T-helper 1 cell treated with Interleukin-12 subunit alpha and Interleukin-12 subunit beta and Interleukin-4 antibody, amounts not matched to agents 30 ng/mL and 1 ng/mL, for 36 hours (primary cell): ENCODE measurements at regions not wholly inside any gene's neighbourhood (a gene's known extent, or its start where the extent isn't known, plus 50 kb on each side); places are given as distances from the start of the nearest gene placed in this dataset.
"Not testable (repeated sequence)": the region's sequence is repeated elsewhere in the genome, so short reads cannot be mapped to it uniquely, and the experiment has no call there.

ENCODE experiments used
- intact Hi-C: fragments of 100-400 bp; cut with micrococcal nuclease; formaldehyde crosslinking; loops from one replicate; pipeline ENCODE4 v1.15.1; 2024

DNA sequence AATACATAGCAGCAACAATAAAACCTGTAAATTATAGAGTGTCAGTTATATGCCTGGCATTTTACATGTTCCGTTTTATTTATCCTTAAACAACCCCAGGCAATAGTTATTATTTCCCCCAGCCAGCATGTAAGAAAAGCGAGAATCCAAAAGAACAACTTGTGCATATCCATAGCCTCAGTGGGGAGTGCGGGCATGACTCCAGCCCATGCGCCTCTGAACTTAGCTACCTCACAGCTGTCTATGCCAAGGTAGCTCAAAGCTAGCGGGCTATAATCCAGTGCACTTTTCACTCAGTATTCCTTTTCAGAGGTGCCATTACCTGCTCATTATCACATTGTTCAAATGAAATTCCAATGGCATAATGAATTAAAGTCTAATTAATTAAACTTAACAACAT is 257.3 kb upstream of the EDNRA start:
- intact Hi-C loops: no loop called here

DNA sequence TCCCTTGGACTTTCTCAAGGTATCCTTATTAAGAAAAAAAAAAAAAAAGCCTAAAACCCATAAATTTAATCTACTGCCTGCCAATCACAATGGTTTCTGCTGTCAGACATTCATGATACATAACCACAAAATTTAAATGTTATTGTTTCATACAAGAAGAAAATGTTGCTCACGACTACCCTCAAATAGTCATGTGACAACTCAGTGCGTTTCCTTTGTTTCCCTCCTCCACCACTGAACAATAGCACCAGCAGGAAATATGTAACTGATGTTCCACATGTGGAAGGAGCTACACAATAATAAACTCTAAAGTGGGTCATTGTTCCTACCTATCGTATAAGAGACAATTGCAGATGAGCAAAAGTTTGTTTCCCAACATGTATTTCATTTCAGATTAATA is 244.1 kb upstream of the EDNRA start:
- intact Hi-C loops: no loop called here

DNA sequence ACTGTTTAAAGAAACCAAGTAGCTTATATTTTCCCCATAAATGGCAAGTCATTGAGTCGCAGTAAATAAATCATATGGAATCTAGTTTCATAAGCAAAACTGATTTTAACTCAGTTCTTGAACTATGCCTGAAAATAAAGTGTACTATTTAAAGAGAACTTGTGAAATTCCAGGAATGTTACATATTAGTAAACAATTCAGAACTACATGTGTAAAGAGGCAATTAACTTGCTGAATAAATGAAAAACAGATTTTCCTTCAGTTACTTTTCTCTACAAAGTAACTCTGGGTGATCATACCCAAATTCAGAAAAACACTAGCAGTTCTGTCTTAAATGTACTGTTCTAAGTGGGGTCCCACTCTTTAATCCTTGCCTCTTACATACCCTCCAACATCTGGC is 236.1 kb upstream of the EDNRA start:
- intact Hi-C loops: no loop called here

DNA sequence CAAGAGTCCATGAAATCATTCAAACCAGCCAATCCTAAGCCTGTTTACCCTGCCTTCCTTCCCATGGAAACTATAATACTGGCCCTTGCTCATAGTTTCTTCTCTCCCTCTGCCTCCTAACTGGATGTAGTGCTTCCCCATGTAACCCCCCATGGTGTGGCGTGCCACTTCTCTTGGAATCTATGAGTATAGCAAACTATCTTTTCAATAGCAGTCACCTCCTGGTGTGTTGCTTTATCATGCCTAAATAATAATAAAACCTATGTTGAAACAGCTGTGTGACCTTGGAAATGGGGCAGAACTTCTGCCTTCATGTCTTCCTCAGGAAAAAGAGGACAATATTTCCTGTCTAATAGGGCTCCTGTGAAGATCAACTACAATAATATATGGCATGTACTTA is 234.8 kb upstream of the EDNRA start:
- intact Hi-C loops: no loop called here

DNA sequence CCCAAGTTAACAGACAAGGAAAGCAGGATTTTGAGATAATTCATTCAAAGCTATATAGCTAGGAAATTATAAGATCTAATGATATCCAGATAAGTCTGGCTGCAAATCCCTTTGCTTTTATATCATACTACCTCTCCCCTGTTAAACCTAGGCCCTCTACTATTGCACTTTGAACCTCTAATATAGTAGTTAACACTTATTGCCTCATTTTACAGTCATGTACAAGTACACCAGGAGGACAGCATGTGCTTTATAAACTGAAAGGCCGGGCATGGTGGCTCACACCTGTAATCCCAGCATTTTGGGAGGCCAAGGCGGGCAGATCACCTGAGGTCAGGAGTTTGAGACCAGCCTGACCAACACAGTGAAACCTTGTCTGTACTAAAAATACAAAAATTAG is 234.4 kb upstream of the EDNRA start:
- intact Hi-C loops: not testable (repeated sequence)

DNA sequence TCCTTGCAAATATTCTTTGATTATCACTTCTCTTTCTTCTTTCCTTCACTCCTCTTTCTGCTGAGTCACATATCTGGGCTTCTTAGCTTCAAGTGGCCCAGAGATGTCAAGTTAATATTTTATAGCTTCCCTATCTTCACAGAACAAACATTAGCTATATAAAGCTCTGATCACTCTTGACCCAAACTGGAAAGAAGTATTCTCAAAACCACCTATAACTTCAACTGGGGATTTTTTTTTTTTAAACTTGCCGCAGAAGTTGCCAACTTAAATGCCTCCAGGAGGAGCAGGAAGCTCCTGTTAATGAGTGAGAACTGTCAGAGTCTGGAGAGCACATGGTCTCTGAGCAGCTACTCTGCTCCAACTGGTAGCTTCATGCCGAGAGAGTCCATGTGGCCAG is 233.3 kb upstream of the EDNRA start:
- intact Hi-C loops: no loop called here

DNA sequence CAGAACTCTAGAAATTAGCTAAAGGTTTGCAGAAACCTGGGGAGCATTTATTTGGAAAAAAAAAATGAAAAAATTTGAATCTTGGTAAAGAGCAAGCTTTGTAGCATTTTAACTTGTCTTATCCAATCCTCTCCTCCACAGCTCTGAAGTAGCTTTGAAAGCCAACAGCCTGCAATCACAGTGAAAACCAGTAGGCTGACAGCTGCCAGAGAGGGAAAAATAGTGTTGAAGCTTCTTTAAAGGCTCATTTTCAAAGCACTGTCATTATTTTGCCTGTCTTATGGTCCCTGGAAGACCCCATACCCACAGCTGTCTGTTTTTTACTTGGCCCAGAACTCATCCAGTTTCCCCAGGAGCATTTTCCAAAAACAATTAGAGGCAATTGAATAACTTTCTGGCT is 230.8 kb upstream of the EDNRA start:
- intact Hi-C loops: no loop called here

DNA sequence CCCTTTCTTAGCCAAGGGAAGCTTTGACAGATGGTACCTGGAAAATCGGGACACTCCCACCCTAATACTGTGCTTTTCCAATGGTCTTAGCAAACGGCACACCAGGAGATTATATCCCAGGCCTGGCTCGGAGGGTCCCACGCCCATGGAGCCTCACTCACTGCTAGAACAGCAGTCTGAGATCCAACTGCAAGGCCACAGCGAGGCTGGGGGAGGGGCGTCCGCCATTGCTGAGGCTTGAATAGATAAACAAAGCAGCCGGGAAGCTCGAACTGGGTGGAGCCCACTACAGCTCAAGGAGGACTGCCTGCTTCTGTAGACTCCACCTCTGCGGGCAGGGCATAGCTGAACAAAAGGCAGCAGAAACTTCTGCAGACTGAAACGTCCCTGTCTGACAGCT is 225.6 kb upstream of the EDNRA start:
- intact Hi-C loops: not testable (repeated sequence)

DNA sequence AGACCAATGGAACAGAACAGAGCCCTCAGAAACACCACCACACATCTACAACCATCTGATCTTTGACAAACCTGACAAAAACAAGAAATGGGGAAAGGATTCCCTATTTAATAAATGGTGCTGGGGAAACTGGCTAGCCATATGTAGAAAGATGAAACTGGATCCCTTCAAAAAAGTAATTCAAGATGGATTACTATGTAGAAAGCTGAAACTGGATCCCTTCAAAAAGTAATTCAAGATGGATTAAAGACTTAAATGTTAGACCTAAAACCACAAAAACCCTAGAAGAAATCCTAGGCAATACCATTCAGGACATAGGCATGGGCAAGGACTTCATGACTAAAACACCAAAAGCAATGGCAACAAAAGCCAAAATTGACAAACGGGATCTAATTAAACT is 221.6 kb upstream of the EDNRA start:
- intact Hi-C loops: not testable (repeated sequence)

DNA sequence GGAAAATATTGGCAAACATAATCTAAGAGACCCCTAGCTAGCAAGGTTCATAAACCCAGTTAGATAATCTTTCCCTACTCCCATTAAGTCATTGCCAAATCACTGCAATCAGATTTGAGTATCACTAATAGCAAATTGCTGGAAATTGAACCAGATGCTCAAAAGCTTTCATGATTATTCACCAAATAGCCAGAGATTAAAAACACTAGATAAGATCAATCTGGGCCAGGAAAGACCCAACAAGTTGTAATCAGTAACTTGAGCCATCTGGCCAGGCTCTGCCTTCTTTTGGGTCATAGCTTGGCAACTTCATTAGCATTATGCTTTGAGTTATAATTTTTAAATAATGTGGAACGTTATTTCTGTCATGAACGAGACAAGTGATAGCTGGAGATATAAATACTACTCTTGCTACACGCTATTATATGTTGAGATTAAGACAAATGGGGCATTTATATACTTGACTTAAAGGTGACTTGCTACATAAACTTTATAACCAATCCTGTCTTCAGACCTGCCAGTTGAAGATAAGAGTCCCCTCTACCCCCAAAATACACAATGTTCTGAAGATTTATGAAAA is 196.6 kb upstream of the EDNRA start:
- intact Hi-C loops: no loop called here

DNA sequence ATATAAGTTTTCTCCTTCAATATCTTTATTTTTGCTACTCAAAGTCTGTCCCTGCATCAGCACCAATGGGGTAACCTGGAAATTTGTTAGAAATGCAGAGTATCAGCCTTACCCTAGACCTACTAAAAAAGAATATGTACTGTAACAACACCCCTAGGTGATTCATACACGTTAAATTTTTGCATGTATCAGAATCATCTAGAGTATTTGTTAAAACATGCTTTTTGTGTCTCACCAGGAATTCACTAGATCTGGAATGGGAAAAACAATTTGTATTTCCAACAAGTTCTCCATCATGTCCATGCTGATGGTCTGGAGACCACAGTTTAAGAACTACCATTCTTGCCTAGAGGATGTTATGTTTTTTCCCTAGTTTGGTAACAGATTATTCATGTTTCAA is 196.0 kb upstream of the EDNRA start:
- intact Hi-C loops: no loop called here

DNA sequence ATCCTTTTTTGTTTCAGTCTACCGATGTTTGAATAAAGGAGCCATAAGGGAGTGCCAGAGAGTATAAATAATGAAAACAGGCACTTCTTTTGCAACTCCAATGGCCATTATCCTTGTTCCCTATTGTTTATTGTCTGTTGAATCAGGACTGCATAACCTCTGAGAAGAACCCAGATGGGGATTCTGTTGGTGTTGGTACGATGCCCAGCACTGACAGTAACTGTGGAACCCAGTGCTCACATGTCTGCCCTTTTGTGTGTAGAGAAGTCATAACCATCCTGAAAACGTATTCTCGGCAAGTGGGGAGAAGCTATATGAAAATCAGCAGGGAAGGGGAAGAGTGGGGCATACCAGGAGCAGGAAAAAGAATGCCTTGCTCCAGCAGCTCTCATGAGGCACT is 195.1 kb upstream of the EDNRA start:
- intact Hi-C loops: no loop called here

DNA sequence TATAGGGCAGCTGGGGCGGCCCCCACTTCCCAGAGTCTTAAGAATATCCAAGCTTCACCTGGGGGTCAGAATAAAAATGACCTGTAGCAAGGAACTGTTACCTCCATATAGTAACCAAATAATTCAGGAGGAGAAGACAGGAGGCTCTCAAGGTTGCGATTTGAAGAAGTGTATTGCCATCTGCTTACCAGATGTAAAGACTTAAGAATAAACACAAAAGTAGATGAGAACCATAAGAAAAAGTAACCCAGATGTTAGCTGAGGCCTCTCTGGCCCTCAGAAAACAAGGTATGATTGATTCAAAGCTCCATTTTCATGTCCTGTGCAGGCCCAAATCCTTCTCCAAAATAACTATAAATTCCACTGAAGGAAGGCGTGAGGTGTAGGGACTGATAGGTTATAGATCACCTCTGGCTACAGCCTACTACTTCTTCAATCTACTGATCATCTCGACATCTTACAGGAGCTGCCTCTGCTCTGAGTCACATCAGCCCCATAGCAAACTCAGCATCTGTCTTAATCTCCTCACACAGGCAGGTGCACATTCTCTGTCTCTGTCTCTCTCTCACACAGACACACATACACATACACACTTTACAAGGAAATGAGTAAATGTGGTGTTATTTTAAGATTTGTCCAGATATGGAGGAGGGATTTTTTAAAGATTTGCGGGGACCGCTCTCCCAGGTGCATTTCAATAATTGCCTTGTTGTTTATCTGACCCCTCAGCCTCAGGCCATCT is 193.9 kb upstream of the EDNRA start:
- intact Hi-C loops: no loop called here

DNA sequence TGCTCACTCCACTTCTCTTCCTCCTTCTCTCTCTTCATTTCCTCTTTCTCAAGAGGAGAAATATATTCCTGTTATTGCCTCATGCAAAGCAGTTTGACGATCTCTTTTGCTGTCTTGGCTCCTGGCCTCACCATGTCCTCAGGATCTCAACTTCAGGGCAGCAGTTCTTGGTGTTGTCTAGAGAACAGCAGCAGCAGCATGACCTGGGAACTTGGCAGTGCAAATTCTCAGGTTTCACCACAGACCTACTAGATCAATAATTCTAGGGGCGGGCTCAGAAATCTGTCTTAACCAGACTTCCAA is 193.4 kb upstream of the EDNRA start:
- intact Hi-C loops: no loop called here

DNA sequence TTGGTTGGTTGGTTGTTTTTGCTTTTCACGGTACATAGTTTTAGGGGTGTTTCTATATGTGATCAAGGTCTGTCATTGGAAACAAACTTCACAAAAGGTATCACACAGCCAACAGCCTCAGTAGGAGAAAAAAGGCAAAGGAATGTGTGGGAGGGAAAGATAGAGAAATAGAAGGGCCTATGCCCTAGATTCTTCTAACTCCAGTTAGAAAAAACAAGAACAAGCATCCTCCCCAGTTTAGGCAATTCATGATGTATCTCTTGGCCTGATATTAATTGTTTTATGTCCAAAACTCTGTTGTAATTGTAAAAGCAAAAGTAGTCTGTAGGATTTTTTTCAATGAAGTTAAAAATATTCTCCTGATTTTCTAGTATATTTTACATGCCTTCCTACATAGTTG is 192.4 kb upstream of the EDNRA start:
- intact Hi-C loops: no loop called here

DNA sequence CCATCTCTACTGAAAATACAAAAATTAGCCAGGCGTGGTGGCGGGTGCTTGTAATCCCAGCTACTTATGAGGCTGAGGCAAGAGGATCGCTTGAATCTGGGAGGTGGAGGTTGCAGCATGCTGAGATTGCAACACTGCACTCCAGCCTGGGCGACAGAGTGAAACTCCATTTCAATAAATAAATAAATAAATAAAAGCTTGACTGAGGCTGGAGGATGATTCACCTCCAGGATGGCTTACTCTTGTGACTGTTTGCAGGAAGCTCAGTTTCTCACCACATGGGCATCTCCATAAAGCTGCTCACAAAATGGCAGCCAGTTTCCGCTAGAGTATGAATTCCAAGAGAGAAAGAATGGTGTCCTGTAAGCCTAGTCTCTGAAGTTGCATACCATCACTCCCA is 191.7 kb upstream of the EDNRA start:
- intact Hi-C loops: no loop called here

DNA sequence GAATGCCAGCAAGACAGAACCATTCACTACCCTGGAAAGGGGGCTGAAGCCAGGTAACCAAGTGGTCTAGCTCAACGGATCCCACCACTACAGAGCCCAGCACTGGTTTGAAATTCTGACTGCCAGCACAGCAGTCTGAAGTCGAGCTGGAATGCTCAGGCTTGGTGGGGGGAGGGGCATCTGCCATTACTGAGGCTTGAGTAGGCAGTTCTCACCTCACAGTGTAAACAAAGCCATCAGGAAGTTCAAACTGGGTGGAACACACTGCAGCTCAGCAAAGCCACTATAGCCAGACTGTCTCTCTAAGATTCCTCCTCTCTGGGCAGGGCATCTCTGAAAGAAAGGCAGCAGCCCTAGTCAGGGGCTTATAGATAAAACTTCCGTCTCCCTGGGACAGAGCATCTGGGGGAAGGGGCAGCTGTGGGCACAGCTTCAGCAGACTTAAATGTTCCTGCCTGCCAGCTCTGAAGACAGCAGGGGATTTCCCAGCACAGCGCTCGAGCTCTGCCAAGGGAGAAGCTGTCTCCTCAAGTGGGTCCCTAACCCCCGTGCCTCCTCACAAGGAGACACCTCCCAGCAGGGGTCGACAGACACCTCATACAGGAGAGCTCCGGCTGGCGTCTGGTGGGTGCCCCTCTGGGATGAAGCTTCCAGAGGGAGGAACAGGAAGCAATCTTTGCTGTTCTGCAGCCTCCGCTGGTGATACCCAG is 188.1 kb upstream of the EDNRA start:
- intact Hi-C loops: not testable (repeated sequence)

DNA sequence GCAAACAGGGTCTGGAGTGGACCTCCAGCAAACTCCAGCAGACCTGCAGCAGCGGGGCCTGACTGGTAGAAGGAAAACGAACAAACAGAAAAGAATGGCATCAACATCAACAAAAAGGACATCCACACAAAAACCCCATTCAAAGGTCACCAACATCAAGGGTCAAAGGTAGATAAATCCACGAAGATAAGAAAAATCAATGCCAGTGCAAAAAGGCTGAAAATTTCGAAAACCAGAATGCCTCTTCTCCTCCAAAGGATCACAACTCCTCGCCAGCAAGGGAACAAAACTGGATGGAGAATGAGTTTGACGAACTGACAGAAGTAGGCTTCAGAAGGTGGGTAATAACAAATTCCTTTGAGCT is 187.6 kb upstream of the EDNRA start:
- intact Hi-C loops: not testable (repeated sequence)

DNA sequence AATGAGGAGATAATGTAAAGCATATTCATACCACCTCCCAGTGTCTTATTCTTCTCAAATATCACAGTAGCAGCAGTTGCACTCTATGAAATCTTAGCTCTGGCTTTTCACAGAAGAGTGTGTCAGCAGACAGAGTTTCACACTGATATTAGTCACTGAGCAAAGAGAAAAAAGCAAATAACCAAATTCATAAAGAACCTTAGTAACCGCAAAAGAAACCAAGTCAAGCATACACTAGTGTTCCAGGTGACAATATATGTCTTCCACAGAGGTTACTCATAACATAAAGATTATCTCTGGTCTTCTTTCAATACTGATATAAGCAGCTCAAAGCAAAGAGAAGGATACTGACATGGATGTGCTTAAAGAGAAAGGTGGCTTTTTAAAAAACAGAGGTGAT is 181.7 kb upstream of the EDNRA start:
- intact Hi-C loops: no loop called here

DNA sequence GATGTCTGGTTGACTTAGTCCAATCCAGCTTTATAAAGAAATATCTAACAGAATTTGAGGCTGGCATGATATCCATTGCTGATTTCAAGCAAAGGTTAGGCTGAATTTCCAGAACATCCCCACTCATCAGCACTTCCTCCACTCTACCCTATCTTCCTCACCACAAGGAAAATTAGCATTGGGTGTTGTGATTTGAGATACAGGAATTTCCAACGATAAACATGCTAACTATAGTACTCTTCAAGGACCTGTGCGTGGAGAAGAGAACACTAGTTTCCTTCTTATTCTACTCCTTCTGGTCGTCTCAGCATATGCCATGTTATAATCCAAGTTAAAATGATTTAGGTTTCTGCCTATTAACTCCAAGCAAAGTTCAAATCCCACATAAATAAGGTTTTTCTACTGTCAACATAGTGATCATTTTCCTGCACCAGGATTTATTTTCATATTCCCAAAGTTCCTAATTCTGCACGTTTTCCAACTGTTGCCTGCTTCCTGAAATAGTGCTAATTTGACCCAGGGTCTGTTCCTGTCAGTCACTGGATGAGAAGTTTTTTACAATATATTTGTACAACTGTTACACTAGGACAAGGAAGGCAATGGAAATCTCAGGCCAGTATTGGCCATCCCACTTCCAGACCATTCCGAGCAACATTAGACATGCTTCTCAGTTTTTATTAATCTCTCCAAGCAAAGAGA is 177.6 kb upstream of the EDNRA start:
- intact Hi-C loops: no loop called here

DNA sequence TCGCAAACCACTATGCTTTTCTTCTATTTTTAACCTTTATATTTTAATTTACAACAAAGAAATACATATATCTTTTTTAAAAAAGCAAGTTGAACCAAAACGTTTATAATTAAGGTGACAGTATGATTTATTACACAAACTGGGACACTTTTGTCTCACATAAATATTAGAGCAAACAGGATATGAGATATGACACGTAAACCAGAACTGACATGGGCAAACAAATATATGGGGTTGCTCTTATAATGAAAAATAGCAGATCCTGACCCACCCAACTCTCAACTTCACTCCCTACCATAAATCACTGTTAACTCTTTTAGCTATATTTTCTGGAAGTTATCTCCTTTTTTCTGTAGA is 177.0 kb upstream of the EDNRA start:
- intact Hi-C loops: no loop called here

DNA sequence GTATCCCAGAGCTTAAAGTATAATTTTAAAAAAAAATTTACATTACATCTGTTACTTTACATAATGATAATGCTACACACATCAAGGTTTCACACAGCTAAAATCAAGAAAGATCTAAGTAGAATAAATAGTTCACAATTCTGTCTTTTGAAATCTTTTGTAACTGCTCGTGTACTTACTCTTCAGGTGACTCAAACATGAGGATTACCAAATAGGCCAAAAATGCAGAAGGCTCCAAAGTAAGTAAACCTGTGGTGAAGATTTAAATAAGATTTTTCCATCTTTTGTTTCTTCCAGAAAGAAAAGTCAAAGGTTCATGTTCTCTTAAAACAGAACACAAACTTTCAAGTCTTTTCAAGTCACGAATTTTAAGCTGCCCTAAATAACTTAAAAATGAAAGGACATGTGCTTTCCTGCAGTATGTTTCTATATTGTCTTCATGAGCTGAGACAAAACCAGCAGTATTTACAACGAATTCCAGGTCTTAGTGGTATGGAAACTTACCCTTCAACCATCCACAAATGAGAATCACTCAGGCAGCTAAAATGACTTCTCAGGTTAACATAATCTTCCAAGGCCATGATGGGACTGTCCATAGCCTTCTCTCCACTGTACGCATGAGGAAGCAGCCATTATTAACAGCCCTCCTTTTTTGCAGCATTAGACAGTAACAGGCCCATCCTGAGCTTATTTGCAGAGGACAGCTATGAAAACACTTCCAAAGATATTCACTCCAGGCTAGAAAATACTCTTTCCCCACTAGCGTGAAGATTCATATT is 172.8 kb upstream of the EDNRA start:
- intact Hi-C loops: no loop called here
